Stomach (tissue), 8 donors: ENCODE measurements at regions not wholly inside any gene's neighbourhood (a gene's known extent, or its start where the extent isn't known, plus 50 kb on each side); places are given as distances from the start of the nearest gene placed in this dataset.

Experiments used
- DNase-seq, 2 donors: peaks; one replicate each; pipeline versions ENCODE4 v3.0.0 to v3.0.0-alpha.2; 2013 to 2019
- H3K27ac ChIP-seq, 5 donors: fragments of 200-600 bp in 4 of 5; sonication (generic) in 4 of 5; one replicate each; pipeline ENCODE4 v1.5.1; 2013 to 2019; ENCODE audit warnings: mild to moderate bottlenecking in 1 of 5, moderate library complexity in 1 of 5
- H3K27me3 ChIP-seq, 3 donors: fragments of 200-600 bp; sonication (generic); one replicate each; pipeline ENCODE4 v1.5.1; 2017 to 2019; ENCODE audit warnings: mixed run types in 1 of 3
- H3K36me3 ChIP-seq, 4 donors: fragments of 200-600 bp; sonication (generic); 1 replicate in 3 of 4; 2 replicates in 1 of 4; pipeline ENCODE4 v1.5.1; 2016 to 2019
- H3K4me1 ChIP-seq, 4 donors: fragments of 200-600 bp; sonication (generic); one replicate each; pipeline ENCODE4 v1.5.1; 2016 to 2019
- H3K4me3 ChIP-seq, 4 donors: fragments of 200-600 bp; sonication (generic) in 3 of 4; one replicate each; pipeline ENCODE4 v1.5.1; 2016 to 2019; ENCODE audit warnings: mild to moderate bottlenecking in 1 of 4
- H3K9me3 ChIP-seq, 4 donors: fragments of 200-600 bp; sonication (generic); one replicate each; pipeline ENCODE4 v1.5.1; 2016 to 2019
- EP300 ChIP-seq: sonication (generic); formaldehyde crosslinking; IDR thresholded peaks from one replicate; pipeline ENCODE4 v1.6.1; 2017; ENCODE audit warnings: antibody characterized with exemption
- POLR2A ChIP-seq, 4 donors: fragments of 450-650 bp; IDR thresholded peaks; one replicate each; pipeline ENCODE4 v1.6.1; 2016; ENCODE audit warnings: antibody characterized with exemption in 4 of 4, control low read depth in 2 of 4, mild to moderate bottlenecking in 1 of 4, moderate library complexity in 1 of 4
- POLR2AphosphoS5 ChIP-seq, 3 donors: sonication (generic); formaldehyde crosslinking; IDR thresholded peaks; one replicate each; pipeline ENCODE4 v1.6.1; 2016; ENCODE audit warnings: antibody characterized with exemption in 3 of 3
- WGBS, 5 donors: extraction: QIAGEN DNeasy Blood & Tissue Kit in 3 of 5; methylation state at CpG; one replicate each; pipeline versions ENCODE4 v1.1.5 to v1.1.7; 2013 to 2018; 5-methylcytosine and 5-hydroxymethylcytosine counted together
- intact Hi-C: fragments of 100-400 bp; cut with DNase I; formaldehyde crosslinking; loops from one replicate; pipeline ENCODE4 v1.15.1; 2023; ENCODE audit warnings: low total_unique reads
- TF ChIP-seq, protein P1 (sequence below), 7 experiments: fragments of 450-650 bp in 4 of 7; fragments of 200-600 bp in 3 of 7; sonication (generic) in 3 of 7; IDR thresholded peaks; one replicate each; pipeline ENCODE4 v1.5.1; 2016 to 2019; ENCODE audit warnings: antibody characterized with exemption in 7 of 7, control low read depth in 2 of 7, mild to moderate bottlenecking in 1 of 7
- donor health status: healthy with polysubstance abuse.
- donor health status: Bipolar disorder and iron deficiency.
- donor health status: healthy.

DNA sequence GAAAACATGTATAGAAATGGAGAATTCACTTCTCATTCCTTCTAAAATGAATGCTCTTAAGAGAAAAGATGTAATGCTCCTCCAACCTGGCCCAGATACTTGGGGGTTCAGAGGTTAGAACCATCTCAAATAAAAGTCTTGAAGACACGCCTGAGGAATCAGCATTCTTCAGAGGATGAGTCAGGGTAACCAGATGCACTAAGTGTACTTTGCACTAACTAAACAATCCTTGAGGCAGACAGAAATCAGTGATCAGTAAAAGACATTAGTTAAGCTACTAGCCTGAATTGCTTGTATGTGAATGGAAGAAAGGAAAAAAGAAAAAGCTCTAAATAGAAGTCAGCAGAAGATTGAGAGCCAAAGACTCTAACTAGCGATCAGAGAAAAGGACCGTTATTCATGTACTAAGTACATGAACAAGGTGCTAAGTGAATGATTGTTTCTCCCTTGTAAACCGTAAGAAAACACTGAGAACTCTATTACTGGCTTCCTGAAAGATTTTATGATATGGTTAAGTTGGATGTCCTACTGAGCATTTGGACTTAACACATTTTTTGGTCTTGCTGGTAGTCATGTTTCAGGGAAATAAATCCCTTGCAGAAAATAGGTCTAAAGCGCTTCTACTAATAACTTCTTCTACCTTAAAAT is 738.3 kb downstream of the STPG2 start:
- 75 to 85% (median 79%) methylated on average over 5 of the region's 5 CpGs for WGBS, 5 donors
- Histone ChIP-seq H3K4me1 (no peaks in the 10 kb centered on the region), H3K9me3 (peaks cover 0 to 19% (median 12%) of the 10 kb centered on the region in 4 donors), H3K27ac (no peak overlapping the region), H3K4me3 (no peak overlapping the region), H3K27me3 (no peaks in the 10 kb centered on the region), H3K36me3 (no peaks in the 10 kb centered on the region)
- no peak for TF ChIP-seq EP300
- TF ChIP-seq POLR2A (IDR thresholded peaks at IDR 0.05): no peak
- TF ChIP-seq, protein P1, sequence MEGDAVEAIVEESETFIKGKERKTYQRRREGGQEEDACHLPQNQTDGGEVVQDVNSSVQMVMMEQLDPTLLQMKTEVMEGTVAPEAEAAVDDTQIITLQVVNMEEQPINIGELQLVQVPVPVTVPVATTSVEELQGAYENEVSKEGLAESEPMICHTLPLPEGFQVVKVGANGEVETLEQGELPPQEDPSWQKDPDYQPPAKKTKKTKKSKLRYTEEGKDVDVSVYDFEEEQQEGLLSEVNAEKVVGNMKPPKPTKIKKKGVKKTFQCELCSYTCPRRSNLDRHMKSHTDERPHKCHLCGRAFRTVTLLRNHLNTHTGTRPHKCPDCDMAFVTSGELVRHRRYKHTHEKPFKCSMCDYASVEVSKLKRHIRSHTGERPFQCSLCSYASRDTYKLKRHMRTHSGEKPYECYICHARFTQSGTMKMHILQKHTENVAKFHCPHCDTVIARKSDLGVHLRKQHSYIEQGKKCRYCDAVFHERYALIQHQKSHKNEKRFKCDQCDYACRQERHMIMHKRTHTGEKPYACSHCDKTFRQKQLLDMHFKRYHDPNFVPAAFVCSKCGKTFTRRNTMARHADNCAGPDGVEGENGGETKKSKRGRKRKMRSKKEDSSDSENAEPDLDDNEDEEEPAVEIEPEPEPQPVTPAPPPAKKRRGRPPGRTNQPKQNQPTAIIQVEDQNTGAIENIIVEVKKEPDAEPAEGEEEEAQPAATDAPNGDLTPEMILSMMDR (IDR thresholded peaks at IDR 0.05): no peak
- no peak for TF ChIP-seq POLR2AphosphoS5 (IDR thresholded peaks at IDR 0.05)
- no peak for DNase-seq
- intact Hi-C loops: no loop called here

GRCh38 chr4:97411356-97411755 is 731.9 kb downstream of the STPG2 start:
- H3K27ac ChIP-seq: no peak overlapping the region
- H3K4me3 ChIP-seq: no peak overlapping the region
- intact Hi-C loops: no loop called here
- WGBS, 5 donors: 53 to 74% (median 67%) methylated on average over 3 of the region's 3 CpGs
- peak in 1 of 2 donors; percentile 13 for DNase-seq
- H3K36me3 ChIP-seq: no peaks in the 10 kb centered on the region
- peaks cover 0 to 10% (median 3%) of the 10 kb centered on the region in 4 donors for H3K9me3 ChIP-seq
- no peaks in the 10 kb centered on the region for H3K27me3 ChIP-seq
- H3K4me1 ChIP-seq: no peaks in the 10 kb centered on the region
- TF ChIP-seq, protein P1 (IDR thresholded peaks at IDR 0.05): no peak

GRCh38 chr4:97412331-97412730 is 730.9 kb downstream of the STPG2 start:
- TF ChIP-seq EP300: no peak
- TF ChIP-seq, protein P1 (IDR thresholded peaks at IDR 0.05): no peak
- no peak for TF ChIP-seq POLR2AphosphoS5 (IDR thresholded peaks at IDR 0.05)
- TF ChIP-seq POLR2A (IDR thresholded peaks at IDR 0.05): no peak
- DNase-seq: no peak
- Histone ChIP-seq H3K36me3 (no peaks in the 10 kb centered on the region), H3K4me3 (no peak overlapping the region), H3K27ac (no peak overlapping the region), H3K4me1 (no peaks in the 10 kb centered on the region), H3K9me3 (peaks cover 0 to 20% (median 3%) of the 10 kb centered on the region in 4 donors), H3K27me3 (no peaks in the 10 kb centered on the region)
- intact Hi-C loops: no loop called here
- WGBS, 5 donors: 65 to 82% (median 74%) methylated on average over 1 of the region's 1 CpG

- Histone ChIP-seq H3K27me3 (no peaks in the 10 kb centered on the region), H3K4me1 (no peaks in the 10 kb centered on the region), H3K9me3 (peaks cover 0 to 38% (median 17%) of the 10 kb centered on the region in 4 donors), H3K36me3 (no peaks in the 10 kb centered on the region), H3K4me3 (no peak overlapping the region), H3K27ac (no peak overlapping the region)
- intact Hi-C loops: no loop called here
- WGBS, 5 donors: 42 to 64% (median 49%) methylated on average over 4 of the region's 4 CpGs
- TF ChIP-seq, protein P1 (IDR thresholded peaks at IDR 0.05): no peak
- no peak for TF ChIP-seq POLR2AphosphoS5 (IDR thresholded peaks at IDR 0.05)
- no peak for TF ChIP-seq POLR2A (IDR thresholded peaks at IDR 0.05)
- TF ChIP-seq EP300: no peak
- DNase-seq: no peak
Measured at GRCh38 chr4:97414161-97414560, 729.1 kb downstream of the STPG2 start.
